Activated naive CD4-positive, alpha-beta T cell treated with anti-CD3 and anti-CD28 coated beads, Interleukin-2, amount 10 ng/mL, durations not matched to agents 7 days and 5 days (primary cell): ENCODE measurements at regions not wholly inside any gene's neighbourhood (a gene's known extent, or its start where the extent isn't known, plus 50 kb on each side); places are given as distances from the start of the nearest gene placed in this dataset.

Experiments
- CTCF ChIA-PET: fragments of 350-600 bp; sonication (Branson Sonifier 250); formaldehyde crosslinking; loops from one replicate; lab custom pipeline; 2021; ENCODE audit warnings: antibody characterized with exemption; lab: Charles Lee
- DNase-seq: peaks from one replicate; pipeline ENCODE4 v3.0.0-alpha.2; 2020
- H3K27ac Mint-ChIP-seq: one replicate; pipeline ENCODE4 v1.8.0; 2021; ENCODE audit warnings: mild to moderate bottlenecking, moderate library complexity, mixed read lengths
- H3K27me3 Mint-ChIP-seq: one replicate; pipeline ENCODE4 v1.8.0; 2021; ENCODE audit warnings: mild to moderate bottlenecking, mixed read lengths
- H3K36me3 Mint-ChIP-seq: one replicate; pipeline ENCODE4 v1.8.0; 2021; ENCODE audit warnings: mixed read lengths
- H3K4me1 Mint-ChIP-seq: one replicate; pipeline ENCODE4 v1.8.0; 2021; ENCODE audit warnings: mixed read lengths
- H3K4me3 Mint-ChIP-seq: one replicate; pipeline ENCODE4 v1.8.0; 2021; ENCODE audit warnings: mild to moderate bottlenecking, moderate library complexity, mixed read lengths
- H3K9me3 Mint-ChIP-seq: one replicate; pipeline ENCODE4 v1.8.0; 2021; ENCODE audit warnings: mixed read lengths

DNA sequence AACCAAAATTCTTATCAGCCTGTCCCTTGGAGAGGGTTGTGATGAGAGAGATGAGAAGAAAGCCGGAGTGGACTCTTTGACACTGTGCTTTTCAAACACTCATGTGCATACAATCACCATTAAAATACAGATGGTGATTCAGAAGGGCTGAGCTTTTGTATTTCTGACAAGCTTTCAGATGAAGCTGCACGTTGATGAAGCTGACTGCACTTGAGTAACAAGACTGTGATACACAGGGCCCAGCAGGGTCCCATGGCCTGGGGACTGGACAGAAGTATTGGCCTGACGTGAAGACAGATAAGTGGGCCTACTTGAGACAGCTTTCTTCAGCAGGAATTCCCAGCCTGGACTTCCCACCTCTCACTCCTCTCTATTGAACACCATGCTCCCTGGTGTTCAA lies 258.2 kb downstream of the CHRM3 start:
- Mint-ChIP-seq H3K27me3 (no peaks in the 10 kb centered on the region), H3K4me1 (no peaks in the 10 kb centered on the region), H3K4me3 (no peak overlapping the region), H3K27ac (no peak overlapping the region), H3K9me3 (no peaks in the 10 kb centered on the region), H3K36me3 (no peaks in the 10 kb centered on the region)
- CTCF ChIA-PET = no interaction called here
- no peak for DNase-seq

- no peak for DNase-seq
- H3K4me1 Mint-ChIP-seq = no peaks in the 10 kb centered on the region
- H3K27ac Mint-ChIP-seq = no peak overlapping the region
- no peaks in the 10 kb centered on the region for H3K36me3 Mint-ChIP-seq
- no peaks in the 10 kb centered on the region for H3K27me3 Mint-ChIP-seq
- no peaks in the 10 kb centered on the region for H3K9me3 Mint-ChIP-seq
- no peak overlapping the region for H3K4me3 Mint-ChIP-seq
- CTCF ChIA-PET = no interaction called here
Measured at GRCh38 chr1:239647045-239647444, 260.7 kb downstream of the CHRM3 start.

DNA sequence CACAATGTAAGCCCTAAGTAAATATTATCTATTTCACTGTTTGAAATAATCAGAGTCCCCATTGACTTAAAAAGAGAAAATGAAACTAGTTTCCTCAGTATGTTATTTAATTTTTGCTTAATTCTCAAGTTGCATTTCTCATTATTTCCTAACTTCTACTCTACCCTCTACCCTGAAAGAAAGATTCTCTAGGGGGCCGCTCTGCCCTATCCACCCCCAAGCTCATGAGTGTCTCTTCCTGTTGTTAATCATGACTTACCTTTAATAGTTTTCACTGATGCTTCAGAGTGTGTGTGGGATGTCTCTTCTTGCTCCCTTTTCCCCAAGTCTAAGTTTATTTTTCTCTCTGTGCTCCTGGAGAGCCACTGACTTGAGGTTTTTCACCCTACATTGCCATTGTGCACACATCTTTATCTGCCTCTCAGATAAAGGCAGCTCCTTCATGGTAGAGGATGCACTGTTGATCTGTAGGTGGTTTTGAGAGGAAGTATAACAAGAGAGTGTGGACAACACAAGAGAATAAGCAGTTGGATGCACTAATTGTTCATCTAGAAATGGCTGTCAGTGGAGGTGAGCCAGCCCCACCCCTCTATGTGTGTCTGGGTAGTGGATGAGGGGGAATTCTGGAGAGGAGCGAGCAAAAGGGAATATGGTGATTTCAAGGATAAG lies 261.7 kb downstream of the CHRM3 start:
- CTCF ChIA-PET = no interaction called here
- H3K4me1 Mint-ChIP-seq = no peaks in the 10 kb centered on the region
- H3K4me3 Mint-ChIP-seq = no peak overlapping the region

DNA sequence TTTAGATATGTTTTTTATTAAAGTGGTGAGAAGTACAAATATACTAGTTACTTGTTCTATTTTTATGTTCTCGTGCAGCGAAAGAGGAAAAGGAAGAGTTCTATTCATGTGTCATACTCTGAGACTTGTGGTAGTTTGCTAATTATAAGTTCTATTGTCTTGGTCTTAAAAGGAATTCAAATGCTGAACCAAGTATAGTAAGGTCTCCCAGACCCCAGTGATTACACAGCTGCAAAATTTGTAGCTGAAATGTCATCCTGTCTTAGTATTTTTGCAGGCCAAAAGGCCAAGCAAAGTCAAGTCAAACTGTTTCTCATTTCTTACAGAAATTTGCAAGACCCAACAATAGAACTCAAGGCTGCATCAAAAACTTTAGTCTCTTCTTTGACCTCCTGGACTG lies 268.7 kb downstream of the CHRM3 start:
- Mint-ChIP-seq H3K4me3 (no peak overlapping the region), H3K4me1 (no peaks in the 10 kb centered on the region), H3K27me3 (no peaks in the 10 kb centered on the region), H3K36me3 (no peaks in the 10 kb centered on the region), H3K9me3 (no peaks in the 10 kb centered on the region), H3K27ac (no peak overlapping the region)
- no peak for DNase-seq
- CTCF ChIA-PET = no interaction called here

More for the DNA sequence above, 261.7 kb downstream of the CHRM3 start:
- no peak overlapping the region for H3K27ac Mint-ChIP-seq
- no peak for DNase-seq
- no peaks in the 10 kb centered on the region for H3K27me3 Mint-ChIP-seq
- H3K9me3 Mint-ChIP-seq = no peaks in the 10 kb centered on the region
- no peaks in the 10 kb centered on the region for H3K36me3 Mint-ChIP-seq

DNA sequence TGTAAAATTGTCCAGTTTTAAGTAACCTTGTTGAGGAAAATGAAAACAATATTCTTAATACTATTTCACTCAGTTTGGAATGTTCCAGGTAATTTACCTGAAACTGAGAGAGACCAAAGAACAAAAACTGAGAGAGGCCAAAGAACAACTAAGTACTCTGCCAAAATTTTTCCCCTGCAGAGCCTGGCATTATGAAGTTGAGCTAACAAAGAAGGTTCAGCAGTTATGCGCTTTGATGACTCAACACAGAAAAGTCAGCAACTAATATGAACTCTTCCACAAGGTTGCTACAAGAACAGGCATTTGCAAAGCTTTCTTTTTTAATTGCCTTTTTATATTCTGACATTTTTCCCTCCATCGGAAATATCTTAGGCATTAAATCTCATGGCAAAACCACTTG lies 270.9 kb downstream of the CHRM3 start:
- Mint-ChIP-seq H3K27ac (no peak overlapping the region), H3K27me3 (no peaks in the 10 kb centered on the region), H3K4me1 (no peaks in the 10 kb centered on the region), H3K36me3 (no peaks in the 10 kb centered on the region), H3K4me3 (no peak overlapping the region), H3K9me3 (no peaks in the 10 kb centered on the region)
- CTCF ChIA-PET = no interaction called here
- no peak for DNase-seq

GRCh38 chr1:239662950-239663349 lies 276.6 kb downstream of the CHRM3 start:
- Mint-ChIP-seq H3K4me3 (no peak overlapping the region), H3K9me3 (no peaks in the 10 kb centered on the region), H3K27ac (no peak overlapping the region), H3K27me3 (peaks cover 12% of the 10 kb centered on the region), H3K36me3 (no peaks in the 10 kb centered on the region), H3K4me1 (no peaks in the 10 kb centered on the region)
- DNase-seq = no peak
- CTCF ChIA-PET = interaction anchor here (0.6 to 0.9 kb wide), 2 partner anchors 9 to 26 kb away, joined by 3 to 4 read pairs; no protein-coding TSS in a partner anchor

DNA sequence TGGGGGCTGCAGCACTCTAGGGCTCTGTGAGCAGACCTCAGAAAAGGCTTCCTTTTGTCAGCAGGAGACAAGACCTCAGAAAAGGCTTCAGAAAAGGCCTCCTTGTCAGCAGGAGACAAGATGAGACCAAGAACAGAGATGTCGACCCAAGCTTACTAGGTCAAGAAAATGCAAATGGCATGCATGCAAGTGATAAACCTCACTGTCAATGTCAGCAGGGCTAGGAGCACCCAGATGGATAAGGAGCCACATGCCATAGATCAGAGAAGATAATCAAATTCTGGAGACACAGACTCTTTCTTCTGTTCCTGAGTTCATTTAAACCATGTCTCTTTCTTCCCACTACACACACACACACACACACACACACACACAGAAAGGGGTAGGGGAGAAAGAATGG lies 285.9 kb downstream of the CHRM3 start:
- Mint-ChIP-seq H3K27ac (no peak overlapping the region), H3K9me3 (no peaks in the 10 kb centered on the region), H3K27me3 (no peaks in the 10 kb centered on the region), H3K36me3 (no peaks in the 10 kb centered on the region), H3K4me3 (no peak overlapping the region), H3K4me1 (no peaks in the 10 kb centered on the region)
- CTCF ChIA-PET = no interaction called here
- DNase-seq = no peak

DNA sequence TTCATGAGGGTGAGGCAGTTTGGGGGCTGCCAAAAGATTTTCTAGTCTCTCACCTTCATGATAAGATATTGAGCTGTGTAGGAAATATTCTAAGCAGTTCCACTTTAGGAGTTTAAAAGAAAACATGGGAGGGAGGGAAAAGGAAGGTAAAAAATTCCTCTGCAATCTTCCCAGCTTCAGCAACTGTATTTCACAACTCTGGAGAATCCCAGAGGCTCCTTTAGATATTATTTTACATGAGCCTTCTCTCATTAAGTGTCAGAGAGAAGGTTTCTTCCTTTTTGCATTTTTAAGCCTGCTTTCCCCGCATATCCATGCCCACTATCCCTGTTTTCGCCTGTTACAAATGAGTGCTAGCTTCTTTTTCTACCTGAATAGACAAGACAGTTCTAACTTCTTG lies 289.4 kb downstream of the CHRM3 start:
- Mint-ChIP-seq H3K36me3 (no peaks in the 10 kb centered on the region), H3K9me3 (no peaks in the 10 kb centered on the region), H3K4me1 (no peaks in the 10 kb centered on the region), H3K4me3 (no peak overlapping the region), H3K27me3 (no peaks in the 10 kb centered on the region), H3K27ac (no peak overlapping the region)
- CTCF ChIA-PET = no interaction called here
- no peak for DNase-seq

GRCh38 chr1:239676522-239677273 lies 290.3 kb downstream of the CHRM3 start:
- no peaks in the 10 kb centered on the region for H3K27me3 Mint-ChIP-seq
- no peaks in the 10 kb centered on the region for H3K36me3 Mint-ChIP-seq
- no peak for DNase-seq
- CTCF ChIA-PET = no interaction called here
- H3K4me3 Mint-ChIP-seq = no peak overlapping the region
- H3K4me1 Mint-ChIP-seq = no peaks in the 10 kb centered on the region
- H3K9me3 Mint-ChIP-seq = no peaks in the 10 kb centered on the region
- no peak overlapping the region for H3K27ac Mint-ChIP-seq

DNA sequence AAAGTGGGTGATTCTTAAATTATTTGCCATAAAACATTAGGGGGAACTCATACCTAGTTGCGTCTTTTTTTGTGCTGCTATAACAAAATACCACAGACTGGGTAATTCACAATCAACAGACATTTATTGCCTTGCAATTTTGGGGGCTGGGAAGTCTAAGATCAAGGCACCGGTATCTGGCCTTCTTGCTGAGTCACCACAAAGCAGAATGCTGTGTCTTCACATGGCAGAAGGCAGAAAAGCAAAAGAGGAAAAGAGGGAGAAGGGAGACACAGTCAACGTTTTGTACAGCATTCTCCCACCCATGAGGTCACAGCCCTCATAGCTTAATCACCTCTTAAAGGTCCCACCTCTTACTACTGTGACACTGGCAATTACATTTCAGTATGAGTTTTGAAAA lies 291.0 kb downstream of the CHRM3 start:
- no peaks in the 10 kb centered on the region for H3K9me3 Mint-ChIP-seq
- H3K36me3 Mint-ChIP-seq = no peaks in the 10 kb centered on the region
- DNase-seq = no peak
- no peak overlapping the region for H3K27ac Mint-ChIP-seq
- CTCF ChIA-PET = no interaction called here
- no peaks in the 10 kb centered on the region for H3K27me3 Mint-ChIP-seq
- H3K4me1 Mint-ChIP-seq = no peaks in the 10 kb centered on the region
- H3K4me3 Mint-ChIP-seq = no peak overlapping the region

DNA sequence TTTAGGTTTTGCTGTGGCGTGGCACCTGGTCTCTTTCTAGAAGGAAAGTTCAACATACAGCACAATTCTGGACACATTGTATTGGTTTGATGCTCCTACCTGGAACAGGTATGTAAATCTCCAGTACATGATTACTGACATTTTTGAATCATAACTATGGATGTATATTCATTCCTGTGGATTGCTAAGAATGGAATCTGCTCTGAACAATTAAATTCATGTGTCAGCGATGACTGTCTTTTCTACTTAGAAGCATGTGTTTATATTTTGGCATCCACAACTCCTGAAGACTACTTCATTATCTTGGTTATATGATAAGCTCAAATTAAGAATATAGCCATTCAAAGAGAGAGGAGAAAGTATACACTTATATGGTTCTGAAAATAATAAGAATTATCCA lies 291.8 kb downstream of the CHRM3 start:
- no peak overlapping the region for H3K4me3 Mint-ChIP-seq
- no peaks in the 10 kb centered on the region for H3K36me3 Mint-ChIP-seq
- no peaks in the 10 kb centered on the region for H3K9me3 Mint-ChIP-seq
- CTCF ChIA-PET = no interaction called here
- no peaks in the 10 kb centered on the region for H3K27me3 Mint-ChIP-seq
- H3K27ac Mint-ChIP-seq = no peak overlapping the region
- H3K4me1 Mint-ChIP-seq = no peaks in the 10 kb centered on the region
- no peak for DNase-seq

DNA sequence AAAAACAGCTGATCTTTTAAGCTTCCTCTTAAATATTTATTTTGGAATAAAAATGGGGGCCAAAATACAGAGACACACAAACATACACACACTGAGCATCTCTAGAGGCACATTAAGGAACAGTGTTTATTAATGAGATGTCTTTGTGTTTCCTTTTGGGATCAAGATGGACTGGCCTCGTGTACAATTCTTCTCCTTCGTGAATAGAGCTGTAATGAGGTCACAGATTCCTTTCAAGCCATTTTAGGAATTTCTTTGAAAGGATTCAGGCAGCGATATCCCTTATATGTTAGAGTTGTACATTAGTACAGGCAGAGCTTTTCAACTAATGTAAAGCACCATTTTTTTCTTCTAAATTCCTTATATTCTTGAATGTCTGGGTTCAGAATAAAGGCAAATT lies 295.7 kb downstream of the CHRM3 start:
- no peaks in the 10 kb centered on the region for H3K27me3 Mint-ChIP-seq
- CTCF ChIA-PET = no interaction called here
- no peaks in the 10 kb centered on the region for H3K9me3 Mint-ChIP-seq

GRCh38 chr1:239682960-239683359 lies 296.6 kb downstream of the CHRM3 start:
- no peaks in the 10 kb centered on the region for H3K36me3 Mint-ChIP-seq
- H3K27me3 Mint-ChIP-seq = no peaks in the 10 kb centered on the region
- CTCF ChIA-PET = no interaction called here
- no peak overlapping the region for H3K4me3 Mint-ChIP-seq
- no peak for DNase-seq
- H3K4me1 Mint-ChIP-seq = no peaks in the 10 kb centered on the region
- H3K27ac Mint-ChIP-seq = no peak overlapping the region
- no peaks in the 10 kb centered on the region for H3K9me3 Mint-ChIP-seq

More for the DNA sequence above, 295.7 kb downstream of the CHRM3 start:
- DNase-seq = no peak
- Mint-ChIP-seq H3K4me3 (no peak overlapping the region), H3K36me3 (no peaks in the 10 kb centered on the region), H3K4me1 (no peaks in the 10 kb centered on the region), H3K27ac (no peak overlapping the region)

GRCh38 chr1:239686386-239686785 lies 300.0 kb downstream of the CHRM3 start:
- H3K27me3 Mint-ChIP-seq = no peaks in the 10 kb centered on the region
- no peaks in the 10 kb centered on the region for H3K36me3 Mint-ChIP-seq
- no peaks in the 10 kb centered on the region for H3K9me3 Mint-ChIP-seq
- DNase-seq = no peak
- H3K4me3 Mint-ChIP-seq = no peak overlapping the region
- CTCF ChIA-PET = no interaction called here
- H3K4me1 Mint-ChIP-seq = no peaks in the 10 kb centered on the region
- no peak overlapping the region for H3K27ac Mint-ChIP-seq

GRCh38 chr1:239696317-239696716 lies 309.9 kb downstream of the CHRM3 start:
- Mint-ChIP-seq H3K4me3 (no peak overlapping the region), H3K9me3 (no peaks in the 10 kb centered on the region), H3K27me3 (no peaks in the 10 kb centered on the region), H3K27ac (no peak overlapping the region), H3K4me1 (no peaks in the 10 kb centered on the region), H3K36me3 (peaks cover 2% of the 10 kb centered on the region)
- no peak for DNase-seq
- CTCF ChIA-PET = no interaction called here
